ENCODE measurements at regions not wholly inside any gene's neighbourhood (a gene's known extent, or its start where the extent isn't known, plus 50 kb on each side); places are given as distances from the start of the nearest gene placed in this dataset.
"Not testable (repeated sequence)": the region's sequence is repeated elsewhere in the genome, so short reads cannot be mapped to it uniquely, and the experiment has no call there.

DNA sequence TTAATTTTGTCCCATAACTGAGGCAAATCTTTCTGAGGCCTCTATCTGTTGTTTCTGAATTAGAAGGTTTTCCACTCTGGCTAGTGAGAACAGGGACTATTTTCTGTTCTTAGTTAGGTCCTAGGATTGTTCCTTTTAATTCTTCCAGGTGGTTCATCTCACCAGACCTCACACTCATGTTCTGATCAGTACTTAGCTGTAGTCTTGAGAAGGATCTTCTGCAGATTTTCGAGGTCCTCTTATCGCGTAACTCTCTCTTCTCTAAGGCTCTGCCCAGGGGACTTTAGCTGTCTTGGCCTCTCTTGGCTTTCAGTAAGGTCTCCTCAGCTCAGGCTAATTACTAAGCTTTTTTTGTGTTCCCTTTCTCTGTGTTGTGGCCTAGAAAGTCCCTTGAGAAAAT lies 201.1 kb downstream of the ETNK1 start:
- no peaks in the 10 kb centered on the region for H3K27me3 ChIP-seq
- DNase-seq: no peak
- H3K9me3 ChIP-seq: no peaks in the 10 kb centered on the region
- H3K36me3 ChIP-seq: no peaks in the 10 kb centered on the region
- no peaks in the 10 kb centered on the region for H3K4me1 ChIP-seq
- TF ChIP-seq, protein P1, sequence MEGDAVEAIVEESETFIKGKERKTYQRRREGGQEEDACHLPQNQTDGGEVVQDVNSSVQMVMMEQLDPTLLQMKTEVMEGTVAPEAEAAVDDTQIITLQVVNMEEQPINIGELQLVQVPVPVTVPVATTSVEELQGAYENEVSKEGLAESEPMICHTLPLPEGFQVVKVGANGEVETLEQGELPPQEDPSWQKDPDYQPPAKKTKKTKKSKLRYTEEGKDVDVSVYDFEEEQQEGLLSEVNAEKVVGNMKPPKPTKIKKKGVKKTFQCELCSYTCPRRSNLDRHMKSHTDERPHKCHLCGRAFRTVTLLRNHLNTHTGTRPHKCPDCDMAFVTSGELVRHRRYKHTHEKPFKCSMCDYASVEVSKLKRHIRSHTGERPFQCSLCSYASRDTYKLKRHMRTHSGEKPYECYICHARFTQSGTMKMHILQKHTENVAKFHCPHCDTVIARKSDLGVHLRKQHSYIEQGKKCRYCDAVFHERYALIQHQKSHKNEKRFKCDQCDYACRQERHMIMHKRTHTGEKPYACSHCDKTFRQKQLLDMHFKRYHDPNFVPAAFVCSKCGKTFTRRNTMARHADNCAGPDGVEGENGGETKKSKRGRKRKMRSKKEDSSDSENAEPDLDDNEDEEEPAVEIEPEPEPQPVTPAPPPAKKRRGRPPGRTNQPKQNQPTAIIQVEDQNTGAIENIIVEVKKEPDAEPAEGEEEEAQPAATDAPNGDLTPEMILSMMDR (IDR thresholded peaks at IDR 0.05; ENCODE audit: low read depth, low read length): no peak
- no peak overlapping the region for H3K4me3 ChIP-seq (ENCODE audit: low read depth, low read length)

DNA sequence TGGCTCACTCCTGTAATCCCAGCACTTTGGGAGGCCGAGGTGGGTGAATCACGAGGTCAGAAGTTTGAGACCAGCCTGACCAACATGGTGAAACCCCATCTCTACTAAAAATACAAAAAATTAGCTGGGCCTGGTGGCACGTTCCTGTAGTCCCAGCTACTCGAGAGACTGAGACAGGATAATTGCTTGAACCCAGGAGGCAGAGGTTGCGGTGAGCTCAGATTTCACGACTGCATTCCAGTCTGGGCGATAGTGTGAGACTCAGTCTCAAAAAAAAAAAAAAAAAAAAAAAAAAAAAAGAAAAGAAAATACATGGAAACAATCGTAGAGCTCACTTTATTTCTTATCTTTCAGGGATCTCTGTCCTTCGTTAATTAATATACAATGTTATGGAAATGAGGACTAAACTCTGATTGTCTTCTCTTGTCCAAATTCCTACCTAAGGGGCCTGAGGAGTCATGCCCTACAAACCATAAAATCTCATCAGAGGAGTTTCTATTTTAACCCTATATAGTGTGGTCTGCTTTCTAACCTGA lies 201.5 kb downstream of the ETNK1 start:
- not testable (repeated sequence) for H3K27me3 ChIP-seq; H3K4me3 ChIP-seq (ENCODE audit: low read depth, low read length); H3K36me3 ChIP-seq; DNase-seq; H3K4me1 ChIP-seq; H3K9me3 ChIP-seq

DNA sequence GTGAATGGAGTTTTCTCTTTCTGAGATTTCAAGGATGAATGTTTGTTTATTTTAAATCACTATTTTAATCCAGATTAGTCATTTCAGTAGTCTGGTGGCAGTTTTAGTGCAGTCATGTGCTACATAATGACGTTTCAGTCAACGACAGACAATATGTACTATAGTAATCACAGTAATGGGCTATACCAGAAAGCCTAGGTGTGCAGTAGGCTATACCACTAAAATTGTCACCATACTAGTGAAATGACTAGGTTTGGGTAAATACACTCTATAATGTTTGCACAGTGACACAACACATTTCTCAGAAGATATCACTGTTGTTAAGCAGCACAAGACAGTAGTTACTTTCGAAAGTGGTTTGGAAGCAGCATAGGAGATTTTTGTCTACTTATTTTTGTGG lies 203.1 kb downstream of the ETNK1 start:
- no peaks in the 10 kb centered on the region for H3K9me3 ChIP-seq
- TF ChIP-seq, protein P1 (IDR thresholded peaks at IDR 0.05; ENCODE audit: low read depth, low read length): no peak
- no peaks in the 10 kb centered on the region for H3K27me3 ChIP-seq
- H3K4me1 ChIP-seq: no peaks in the 10 kb centered on the region
- no peak overlapping the region for H3K4me3 ChIP-seq (ENCODE audit: low read depth, low read length)
- H3K36me3 ChIP-seq: no peaks in the 10 kb centered on the region
- no peak for DNase-seq

DNA sequence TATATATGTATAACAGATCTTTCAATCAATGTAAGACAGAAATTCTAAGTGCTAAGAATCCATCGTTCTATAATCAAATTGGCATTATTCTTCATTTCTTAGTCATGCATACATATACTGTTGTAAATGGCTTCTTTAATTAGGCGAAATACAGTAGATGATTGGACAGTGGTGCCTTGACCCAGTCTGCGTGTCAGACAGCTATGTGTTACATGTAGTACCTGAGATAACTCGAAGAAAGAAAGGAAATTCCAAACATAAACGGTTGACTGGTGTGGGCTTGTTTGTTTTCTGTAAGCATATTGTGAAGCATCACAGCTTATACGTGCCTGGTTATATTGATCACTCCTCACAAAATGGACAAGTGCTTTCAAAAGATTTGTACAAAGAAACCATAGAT lies 210.5 kb downstream of the ETNK1 start:
- Histone ChIP-seq H3K4me1 (no peaks in the 10 kb centered on the region), H3K27me3 (no peaks in the 10 kb centered on the region), H3K9me3 (no peaks in the 10 kb centered on the region), H3K4me3 (ENCODE audit: low read depth, low read length) (no peak overlapping the region), H3K36me3 (no peaks in the 10 kb centered on the region)
- no peak for DNase-seq
- TF ChIP-seq, protein P1 (IDR thresholded peaks at IDR 0.05; ENCODE audit: low read depth, low read length): no peak

DNA sequence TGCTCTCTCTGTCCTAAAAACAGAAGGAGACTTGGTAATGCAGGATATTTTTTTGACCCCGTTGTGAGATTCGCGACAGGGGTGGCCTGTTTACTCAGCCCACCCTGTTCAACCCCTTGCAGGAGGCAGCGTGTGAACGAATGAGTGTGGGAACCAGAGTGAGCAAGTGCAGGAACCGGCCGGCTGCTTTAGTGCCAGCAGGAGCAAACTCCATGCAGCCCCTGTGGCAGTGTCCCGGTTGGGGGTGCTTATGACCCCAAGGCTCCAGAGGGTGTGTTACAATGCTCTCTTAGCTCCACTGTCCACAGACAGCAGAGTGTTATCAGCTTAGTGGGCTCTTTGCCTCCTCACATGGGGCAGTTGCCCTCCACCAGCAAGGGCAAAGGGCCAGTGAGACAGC lies 225.2 kb downstream of the ETNK1 start:
- TF ChIP-seq, protein P1 (IDR thresholded peaks at IDR 0.05; ENCODE audit: low read depth, low read length): no peak
- Histone ChIP-seq H3K4me1 (no peaks in the 10 kb centered on the region), H3K27me3 (no peaks in the 10 kb centered on the region), H3K36me3 (no peaks in the 10 kb centered on the region), H3K9me3 (no peaks in the 10 kb centered on the region), H3K4me3 (ENCODE audit: low read depth, low read length) (no peak overlapping the region)
- no peak for DNase-seq

DNA sequence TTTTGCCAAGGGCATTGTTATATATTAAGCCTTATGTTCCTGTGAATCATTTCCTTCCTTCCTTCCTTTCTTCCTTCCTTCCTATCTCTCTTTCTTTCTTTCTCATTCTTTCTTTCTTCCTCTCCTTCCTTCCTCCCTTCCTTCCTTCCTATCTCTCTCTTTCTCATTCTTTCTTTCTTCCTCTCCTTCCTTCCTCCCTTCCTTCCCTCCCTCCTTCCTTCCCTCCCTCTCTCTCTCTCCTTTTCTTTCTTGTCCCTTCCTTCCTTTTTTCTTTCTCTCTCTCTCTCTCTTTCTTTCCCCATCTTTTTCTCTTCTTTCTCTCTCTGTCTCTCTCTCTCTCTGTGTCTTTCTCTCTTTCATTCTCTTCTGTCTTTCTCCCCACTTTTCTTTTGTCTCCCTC lies 226.6 kb downstream of the ETNK1 start:
- no peaks in the 10 kb centered on the region for H3K9me3 ChIP-seq
- no peaks in the 10 kb centered on the region for H3K27me3 ChIP-seq
- H3K4me3 ChIP-seq (ENCODE audit: low read depth, low read length): no peak overlapping the region
- DNase-seq: no peak
- no peaks in the 10 kb centered on the region for H3K36me3 ChIP-seq
- no peaks in the 10 kb centered on the region for H3K4me1 ChIP-seq
- TF ChIP-seq, protein P1 (IDR thresholded peaks at IDR 0.05; ENCODE audit: low read depth, low read length): no peak

DNA sequence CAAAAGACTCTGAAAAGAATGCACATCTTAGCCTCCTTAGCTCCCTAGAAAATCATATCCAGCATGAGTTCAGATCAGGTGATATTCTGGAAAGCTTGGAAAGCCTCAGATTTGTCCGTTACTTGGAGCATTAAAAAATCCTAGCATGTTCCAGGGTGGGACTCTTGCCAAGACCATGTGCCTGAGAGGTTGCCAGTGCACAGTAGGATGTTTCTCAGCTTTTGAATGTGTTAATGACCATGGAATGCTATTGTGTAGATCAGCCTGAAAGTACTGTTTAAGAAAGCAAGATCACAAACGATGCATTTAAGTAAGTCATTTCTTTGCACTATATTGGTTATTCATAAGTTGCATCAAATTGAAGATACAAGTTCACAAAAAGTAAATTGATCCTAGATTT lies 230.5 kb downstream of the ETNK1 start:
- Histone ChIP-seq H3K27me3 (no peaks in the 10 kb centered on the region), H3K36me3 (no peaks in the 10 kb centered on the region), H3K4me3 (ENCODE audit: low read depth, low read length) (no peak overlapping the region), H3K4me1 (no peaks in the 10 kb centered on the region), H3K9me3 (no peaks in the 10 kb centered on the region)
- TF ChIP-seq, protein P1 (IDR thresholded peaks at IDR 0.05; ENCODE audit: low read depth, low read length): no peak
- DNase-seq: no peak
